Astrocyte (in vitro differentiated cells and primary cell): ENCODE measurements at regions not wholly inside any gene's neighbourhood (a gene's known extent, or its start where the extent isn't known, plus 50 kb on each side); places are given as distances from the start of the nearest gene placed in this dataset.

ENCODE experiments used
- EZH2 ChIP-seq: IDR thresholded peaks from 2 replicates; pipeline ENCODE4 v1.6.1; 2012; ENCODE audit warnings: mild to moderate bottlenecking, low read length, inconsistent platforms; ENCODE audit not compliant: insufficient read depth
- TF ChIP-seq, protein P1 (sequence below): IDR thresholded peaks from 2 replicates; pipeline ENCODE4 v1.5.1; 2011; ENCODE audit warnings: low read depth, mild to moderate bottlenecking, inconsistent platforms, low read length, moderate library complexity; ENCODE audit not compliant: insufficient read depth

DNA sequence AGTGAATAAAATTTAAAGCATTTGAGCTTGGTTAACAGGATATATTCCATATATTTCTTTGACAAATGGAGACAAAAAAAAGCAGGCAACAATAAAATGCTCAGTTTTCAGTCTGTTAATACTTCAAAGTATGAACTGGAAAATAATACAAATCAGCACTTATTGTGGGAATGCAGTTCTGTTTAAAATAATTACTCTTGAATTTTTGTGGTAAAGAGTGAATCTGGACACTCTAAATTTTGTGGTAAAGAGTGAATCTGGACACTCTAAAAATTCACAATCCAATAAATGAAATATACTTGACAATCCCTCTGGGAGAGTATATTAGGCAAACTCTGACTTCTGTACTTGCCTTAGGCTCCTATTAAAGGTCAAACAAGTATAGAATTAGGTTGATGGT lies 141.9 kb upstream of the RASA1 start:
- TF ChIP-seq, protein P1, sequence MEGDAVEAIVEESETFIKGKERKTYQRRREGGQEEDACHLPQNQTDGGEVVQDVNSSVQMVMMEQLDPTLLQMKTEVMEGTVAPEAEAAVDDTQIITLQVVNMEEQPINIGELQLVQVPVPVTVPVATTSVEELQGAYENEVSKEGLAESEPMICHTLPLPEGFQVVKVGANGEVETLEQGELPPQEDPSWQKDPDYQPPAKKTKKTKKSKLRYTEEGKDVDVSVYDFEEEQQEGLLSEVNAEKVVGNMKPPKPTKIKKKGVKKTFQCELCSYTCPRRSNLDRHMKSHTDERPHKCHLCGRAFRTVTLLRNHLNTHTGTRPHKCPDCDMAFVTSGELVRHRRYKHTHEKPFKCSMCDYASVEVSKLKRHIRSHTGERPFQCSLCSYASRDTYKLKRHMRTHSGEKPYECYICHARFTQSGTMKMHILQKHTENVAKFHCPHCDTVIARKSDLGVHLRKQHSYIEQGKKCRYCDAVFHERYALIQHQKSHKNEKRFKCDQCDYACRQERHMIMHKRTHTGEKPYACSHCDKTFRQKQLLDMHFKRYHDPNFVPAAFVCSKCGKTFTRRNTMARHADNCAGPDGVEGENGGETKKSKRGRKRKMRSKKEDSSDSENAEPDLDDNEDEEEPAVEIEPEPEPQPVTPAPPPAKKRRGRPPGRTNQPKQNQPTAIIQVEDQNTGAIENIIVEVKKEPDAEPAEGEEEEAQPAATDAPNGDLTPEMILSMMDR = no peak
- no peak for TF ChIP-seq EZH2
